ENCODE measurements at regions not wholly inside any gene's neighbourhood (a gene's known extent, or its start where the extent isn't known, plus 50 kb on each side); places are given as distances from the start of the nearest gene placed in this dataset.

- POLR2A ChIA-PET, result no interaction called here
- TF ChIP-seq ZNF174 (tag by site-specific recombination; IDR thresholded peaks at IDR 0.05), result no peak
- TF ChIP-seq REST (tag by site-specific recombination; IDR thresholded peaks at IDR 0.05), result no peak
- no peak for TF ChIP-seq TRIM28 (IDR thresholded peaks at IDR 0.05; ENCODE audit: borderline replicate concordance, low read length)
- TF ChIP-seq CTCF (tag by site-specific recombination; IDR thresholded peaks at IDR 0.05), result no peak
- no peak for TF ChIP-seq ZNF658 (tag by site-specific recombination; IDR thresholded peaks at IDR 0.05)
- no peak for TF ChIP-seq ZNF16 (tag by site-specific recombination; IDR thresholded peaks at IDR 0.05; ENCODE audit: low read depth)
- no peak for TF ChIP-seq KLF10 (tag by site-specific recombination; IDR thresholded peaks at IDR 0.05)
- TF ChIP-seq, protein P1, sequence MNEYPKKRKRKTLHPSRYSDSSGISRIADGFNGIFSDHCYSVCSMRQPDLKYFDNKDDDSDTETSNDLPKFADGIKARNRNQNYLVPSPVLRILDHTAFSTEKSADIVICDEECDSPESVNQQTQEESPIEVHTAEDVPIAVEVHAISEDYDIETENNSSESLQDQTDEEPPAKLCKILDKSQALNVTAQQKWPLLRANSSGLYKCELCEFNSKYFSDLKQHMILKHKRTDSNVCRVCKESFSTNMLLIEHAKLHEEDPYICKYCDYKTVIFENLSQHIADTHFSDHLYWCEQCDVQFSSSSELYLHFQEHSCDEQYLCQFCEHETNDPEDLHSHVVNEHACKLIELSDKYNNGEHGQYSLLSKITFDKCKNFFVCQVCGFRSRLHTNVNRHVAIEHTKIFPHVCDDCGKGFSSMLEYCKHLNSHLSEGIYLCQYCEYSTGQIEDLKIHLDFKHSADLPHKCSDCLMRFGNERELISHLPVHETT (tag by site-specific recombination; IDR thresholded peaks at IDR 0.05), result no peak
- no peak for TF ChIP-seq ZNF211 (tag by site-specific recombination; IDR thresholded peaks at IDR 0.05; ENCODE audit: low read depth)
- no peak for TF ChIP-seq ZNF677 (tag by site-specific recombination; IDR thresholded peaks at IDR 0.05)
- TF ChIP-seq ZEB2 (tag by site-specific recombination; IDR thresholded peaks at IDR 0.05), result no peak
- no peak for TF ChIP-seq REPIN1 (tag by site-specific recombination; IDR thresholded peaks at IDR 0.05; ENCODE audit: low read depth)
- no peak for TF ChIP-seq KLF8 (tag by site-specific recombination; IDR thresholded peaks at IDR 0.05)
- TF ChIP-seq BCL6B (tag by site-specific recombination; IDR thresholded peaks at IDR 0.05), result no peak
- no peak for TF ChIP-seq BCL11B (tag by site-specific recombination; IDR thresholded peaks at IDR 0.05; ENCODE audit: low read depth)
- no peak for TF ChIP-seq ZNF514 (tag by site-specific recombination; IDR thresholded peaks at IDR 0.05)
- no peak for TF ChIP-seq ZNF214 (tag by site-specific recombination; IDR thresholded peaks at IDR 0.05; ENCODE audit: borderline replicate concordance)
- TF ChIP-seq HOXA7 (CRISPR knock-in tag; IDR thresholded peaks at IDR 0.05; ENCODE audit: borderline replicate concordance), result no peak
These were observed 71.7 kb upstream of the VGLL3 start for GRCh38 chr3:87062685-87063084.

GRCh38 chr3:87057474-87057873 lies 66.5 kb upstream of the VGLL3 start:
- Histone ChIP-seq H3K27ac (ENCODE audit: extremely low read depth, low read depth, low read length) (no peak overlapping the region), H3K4me3 (ENCODE audit: low read depth, low read length) (no peak overlapping the region), H3K36me3 (ENCODE audit: control insufficient read depth in 2 of 2, insufficient read depth in 1 of 2, low read length in 2 of 2) (no peaks in the 10 kb centered on the region), H3K9me3 (ENCODE audit: control insufficient read depth, insufficient read depth, low read depth, low read length) (no peaks in the 10 kb centered on the region), H3K4me1 (ENCODE audit: control insufficient read depth, insufficient read depth, low read length) (no peaks in the 10 kb centered on the region)
- POLR2A ChIA-PET, result no interaction called here
- CTCF ChIA-PET, result no interaction called here
- TF ChIP-seq ZNF621 (tag by site-specific recombination; IDR thresholded peaks at IDR 0.05) (no peak), ZNF514 (tag by site-specific recombination; IDR thresholded peaks at IDR 0.05) (no peak), ZFP3 (tag by site-specific recombination; IDR thresholded peaks at IDR 0.05; ENCODE audit: low read depth) (no peak), ZNF624 (tag by site-specific recombination; IDR thresholded peaks at IDR 0.05) (no peak), ZNF157 (tag by site-specific recombination; IDR thresholded peaks at IDR 0.05) (no peak), SCRT1 (tag by site-specific recombination; IDR thresholded peaks at IDR 0.05; ENCODE audit: borderline replicate concordance) (no peak), KLF7 (tag by site-specific recombination; IDR thresholded peaks at IDR 0.05; ENCODE audit: borderline replicate concordance) (no peak), ZNF623 (tag by site-specific recombination; IDR thresholded peaks at IDR 0.05) (no peak)
- TF ChIP-seq, protein P2, sequence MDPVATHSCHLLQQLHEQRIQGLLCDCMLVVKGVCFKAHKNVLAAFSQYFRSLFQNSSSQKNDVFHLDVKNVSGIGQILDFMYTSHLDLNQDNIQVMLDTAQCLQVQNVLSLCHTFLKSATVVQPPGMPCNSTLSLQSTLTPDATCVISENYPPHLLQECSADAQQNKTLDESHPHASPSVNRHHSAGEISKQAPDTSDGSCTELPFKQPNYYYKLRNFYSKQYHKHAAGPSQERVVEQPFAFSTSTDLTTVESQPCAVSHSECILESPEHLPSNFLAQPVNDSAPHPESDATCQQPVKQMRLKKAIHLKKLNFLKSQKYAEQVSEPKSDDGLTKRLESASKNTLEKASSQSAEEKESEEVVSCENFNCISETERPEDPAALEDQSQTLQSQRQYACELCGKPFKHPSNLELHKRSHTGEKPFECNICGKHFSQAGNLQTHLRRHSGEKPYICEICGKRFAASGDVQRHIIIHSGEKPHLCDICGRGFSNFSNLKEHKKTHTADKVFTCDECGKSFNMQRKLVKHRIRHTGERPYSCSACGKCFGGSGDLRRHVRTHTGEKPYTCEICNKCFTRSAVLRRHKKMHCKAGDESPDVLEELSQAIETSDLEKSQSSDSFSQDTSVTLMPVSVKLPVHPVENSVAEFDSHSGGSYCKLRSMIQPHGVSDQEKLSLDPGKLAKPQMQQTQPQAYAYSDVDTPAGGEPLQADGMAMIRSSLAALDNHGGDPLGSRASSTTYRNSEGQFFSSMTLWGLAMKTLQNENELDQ (tag by site-specific recombination; IDR thresholded peaks at IDR 0.05; ENCODE audit: low read depth), result no peak

More at GRCh38 chr3:87062685-87063084, 71.7 kb upstream of the VGLL3 start:
- no peak overlapping the region for H3K27ac ChIP-seq (ENCODE audit: extremely low read depth, low read depth, low read length)
- CTCF ChIA-PET, result interaction anchor here (0.7 to 1.5 kb wide), 2 partner anchors 11 to 242 kb away, joined by 3 read pairs; no protein-coding TSS in a partner anchor
- no peaks in the 10 kb centered on the region for H3K36me3 ChIP-seq (ENCODE audit: control insufficient read depth in 2 of 2, insufficient read depth in 1 of 2, low read length in 2 of 2)
- no peak overlapping the region for H3K4me3 ChIP-seq (ENCODE audit: low read depth, low read length)
- H3K4me1 ChIP-seq (ENCODE audit: control insufficient read depth, insufficient read depth, low read length), result no peaks in the 10 kb centered on the region
- no peaks in the 10 kb centered on the region for H3K9me3 ChIP-seq (ENCODE audit: control insufficient read depth, insufficient read depth, low read depth, low read length)
